Spleen (tissue), 7 donors: ENCODE measurements at regions not wholly inside any gene's neighbourhood (a gene's known extent, or its start where the extent isn't known, plus 50 kb on each side); places are given as distances from the start of the nearest gene placed in this dataset.

ENCODE experiments used
- CTCF ChIP-seq, 11 experiments: fragments of 200-600 bp in 7 of 11; fragments of 450-650 bp in 4 of 11; sonication (generic) in 4 of 11; IDR thresholded peaks in 8 of 11; conservative IDR thresholded peaks in 3 of 11; 1 replicate in 7 of 11; 2 replicates in 4 of 11; pipeline versions ENCODE4 v1.4.0 to v1.8.0; 2016 to 2021; ENCODE audit warnings: antibody characterized with exemption in 11 of 11, inconsistent platforms in 4 of 11, mild to moderate bottlenecking in 1 of 11
- POLR2A ChIP-seq, 3 donors: fragments of 450-650 bp; IDR thresholded peaks; one replicate each; pipeline ENCODE4 v1.5.1; 2017; ENCODE audit warnings: antibody characterized with exemption in 3 of 3, mild to moderate bottlenecking in 1 of 3
- POLR2AphosphoS5 ChIP-seq, 3 donors: sonication (generic); formaldehyde crosslinking; IDR thresholded peaks; one replicate each; pipeline ENCODE4 v1.5.1; 2017; ENCODE audit warnings: antibody characterized with exemption in 3 of 3
- donor health status: DM: no; HTN: no; CAD: no; lungs with moderate emphysema.
- donor health status: DM: no; HTN: no; CAD: no.
- donor health status: DM: no; HTN: no; CAD: no.

DNA sequence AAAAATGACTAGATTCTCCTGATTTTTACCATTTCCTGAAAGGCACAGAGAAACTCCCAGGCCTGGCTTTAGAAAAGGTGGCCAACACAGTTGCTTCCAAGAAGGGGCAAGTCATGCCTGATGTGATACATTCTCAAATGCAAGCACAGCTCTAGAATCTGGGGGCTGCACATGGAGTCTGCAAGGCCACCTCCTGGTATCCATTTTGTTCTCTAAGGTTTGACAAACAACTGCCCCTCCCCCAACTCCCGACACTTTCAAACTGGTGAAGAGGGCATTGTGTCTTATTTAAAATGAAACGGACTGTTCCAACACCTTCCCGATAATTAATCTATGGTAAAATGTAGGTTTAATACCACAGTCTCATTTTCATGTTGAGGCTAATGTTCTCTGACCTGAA is 220.2 kb upstream of the CEP162 start:
- no peak for TF ChIP-seq CTCF (IDR thresholded peaks at IDR 0.05 in 8 of 11, conservative IDR thresholded peaks at IDR 0.05 in 3 of 11)
- TF ChIP-seq POLR2AphosphoS5 (IDR thresholded peaks at IDR 0.05): no peak
- TF ChIP-seq POLR2A (IDR thresholded peaks at IDR 0.05): no peak
